Type B pancreatic cell (in vitro differentiated cells): ENCODE measurements at regions not wholly inside any gene's neighbourhood (a gene's known extent, or its start where the extent isn't known, plus 50 kb on each side); places are given as distances from the start of the nearest gene placed in this dataset.
"Not testable (repeated sequence)": the region's sequence is repeated elsewhere in the genome, so short reads cannot be mapped to it uniquely, and the experiment has no call there.

ENCODE experiments used
- DNase-seq: peaks from one replicate; pipeline ENCODE4 v3.0.0; 2021; ENCODE audit warnings: mixed read lengths; ENCODE audit not compliant: unreplicated experiment; ENCODE audit errors: extremely low spot score
- H3K27ac Mint-ChIP-seq: 2 replicates; pipeline ENCODE4 v1.8.0; 2021; ENCODE audit warnings: mild to moderate bottlenecking, mixed read lengths
- H3K27me3 Mint-ChIP-seq: 2 replicates; pipeline ENCODE4 v1.8.0; 2021; ENCODE audit warnings: mixed read lengths
- H3K36me3 Mint-ChIP-seq: 2 replicates; pipeline ENCODE4 v1.8.0; 2021; ENCODE audit warnings: mixed read lengths
- H3K4me1 Mint-ChIP-seq: one replicate; pipeline ENCODE4 v1.8.0; 2021; ENCODE audit warnings: mixed read lengths; ENCODE audit not compliant: unreplicated experiment
- H3K4me3 Mint-ChIP-seq: 2 replicates; pipeline ENCODE4 v1.8.0; 2021; ENCODE audit warnings: mild to moderate bottlenecking, mixed read lengths
- H3K9me3 Mint-ChIP-seq: 2 replicates; pipeline ENCODE4 v1.8.0; 2021; ENCODE audit warnings: mixed read lengths
- CTCF ChIP-seq: fragments of 200-600 bp; sonication (generic); conservative IDR thresholded peaks from 2 replicates; pipeline ENCODE4 v1.5.0; 2021; ENCODE audit warnings: antibody characterized with exemption, mild to moderate bottlenecking

- peaks cover 5% of the 10 kb centered on the region for H3K9me3 Mint-ChIP-seq
- H3K36me3 Mint-ChIP-seq: no peaks in the 10 kb centered on the region
- H3K27ac Mint-ChIP-seq: no peak overlapping the region
- H3K4me3 Mint-ChIP-seq: no peak overlapping the region
- no peak for DNase-seq
- no peak for TF ChIP-seq CTCF
- H3K4me1 Mint-ChIP-seq: no peaks in the 10 kb centered on the region
- H3K27me3 Mint-ChIP-seq: peaks cover 3% of the 10 kb centered on the region
Observed at GRCh38 chr11:105357146-105357545, 217.6 kb upstream of the CARD18 start.

GRCh38 chr11:105349867-105350266, 210.3 kb upstream of the CARD18 start:
- H3K4me1 Mint-ChIP-seq: not testable (repeated sequence)

GRCh38 chr11:105344938-105345337, 205.4 kb upstream of the CARD18 start:
- H3K27me3 Mint-ChIP-seq: no peaks in the 10 kb centered on the region
- TF ChIP-seq CTCF: no peak
- no peaks in the 10 kb centered on the region for H3K36me3 Mint-ChIP-seq
- H3K4me3 Mint-ChIP-seq: no peak overlapping the region
- H3K27ac Mint-ChIP-seq: no peak overlapping the region
- H3K9me3 Mint-ChIP-seq: peaks cover 7% of the 10 kb centered on the region
- no peaks in the 10 kb centered on the region for H3K4me1 Mint-ChIP-seq
- DNase-seq: no peak

More at GRCh38 chr11:105349867-105350266, 210.3 kb upstream of the CARD18 start:
- not testable (repeated sequence) for H3K27ac Mint-ChIP-seq, H3K36me3 Mint-ChIP-seq, H3K4me3 Mint-ChIP-seq, DNase-seq, H3K27me3 Mint-ChIP-seq
- peaks cover 10% of the 10 kb centered on the region for H3K9me3 Mint-ChIP-seq

- Mint-ChIP-seq H3K27ac (no peak overlapping the region), H3K36me3 (no peaks in the 10 kb centered on the region), H3K9me3 (peaks cover 15% of the 10 kb centered on the region), H3K27me3 (no peaks in the 10 kb centered on the region), H3K4me1 (no peaks in the 10 kb centered on the region), H3K4me3 (no peak overlapping the region)
- DNase-seq: no peak
- no peak for TF ChIP-seq CTCF
Observed at GRCh38 chr11:105334025-105334714, 194.6 kb upstream of the CARD18 start.

- Mint-ChIP-seq H3K9me3 (peaks cover 15% of the 10 kb centered on the region), H3K27me3 (no peaks in the 10 kb centered on the region), H3K4me1 (no peaks in the 10 kb centered on the region), H3K4me3 (no peak overlapping the region), H3K27ac (no peak overlapping the region), H3K36me3 (no peaks in the 10 kb centered on the region)
- no peak for TF ChIP-seq CTCF
- DNase-seq: no peak
Observed at GRCh38 chr11:105333153-105333552, 193.6 kb upstream of the CARD18 start.

GRCh38 chr11:105332171-105332570, 192.6 kb upstream of the CARD18 start:
- no peak for DNase-seq
- no peaks in the 10 kb centered on the region for H3K27me3 Mint-ChIP-seq
- H3K4me1 Mint-ChIP-seq: no peaks in the 10 kb centered on the region
- no peak overlapping the region for H3K4me3 Mint-ChIP-seq
- TF ChIP-seq CTCF: no peak
- no peaks in the 10 kb centered on the region for H3K36me3 Mint-ChIP-seq
- no peak overlapping the region for H3K27ac Mint-ChIP-seq
- peaks cover 13% of the 10 kb centered on the region for H3K9me3 Mint-ChIP-seq
